ENCODE measurements at regions not wholly inside any gene's neighbourhood (a gene's known extent, or its start where the extent isn't known, plus 50 kb on each side); places are given as distances from the start of the nearest gene placed in this dataset.

DNA sequence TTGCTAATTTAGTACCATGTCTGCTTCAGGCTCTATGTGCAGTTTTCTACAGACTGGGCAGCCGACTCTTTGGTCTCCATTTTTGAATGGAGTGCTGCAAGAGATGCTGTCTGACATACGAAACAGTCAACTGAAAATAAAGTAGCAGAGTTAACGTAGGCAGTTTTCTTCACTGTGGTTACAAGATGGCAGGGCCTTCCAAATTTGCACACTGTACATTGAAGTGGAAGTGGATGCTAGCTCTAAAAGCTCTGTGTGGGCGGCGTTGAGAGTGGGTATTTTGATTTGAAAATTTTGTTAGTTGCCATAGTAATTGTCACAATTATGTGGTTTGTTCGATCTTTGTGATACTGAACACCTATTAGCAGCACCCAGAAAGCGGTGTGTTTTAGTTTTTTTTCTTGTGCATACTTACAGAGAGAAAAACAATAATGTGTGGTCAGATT, 154.9 kb upstream of the ATP2B1 start:
- no peak for TF ChIP-seq GATA2 (IDR thresholded peaks at IDR 0.05; ENCODE audit: low read depth, low read length)
- no peak for TF ChIP-seq GATA3 (IDR thresholded peaks at IDR 0.05; ENCODE audit: low read depth, low read length)

Data from SH-SY5Y (cell line).